HG03378 (cell line): ENCODE measurements at regions not wholly inside any gene's neighbourhood (a gene's known extent, or its start where the extent isn't known, plus 50 kb on each side); places are given as distances from the start of the nearest gene placed in this dataset.
"Not testable (repeated sequence)": the region's sequence is repeated elsewhere in the genome, so short reads cannot be mapped to it uniquely, and the experiment has no call there.

ENCODE experiments used
- ATAC-seq: cut with Tn5 transposase; IDR thresholded peaks from one replicate; pipeline ENCODE4 v1.9.1; 2021; ENCODE audit warnings: mild to moderate bottlenecking, moderate library complexity; ENCODE audit not compliant: unreplicated experiment

DNA sequence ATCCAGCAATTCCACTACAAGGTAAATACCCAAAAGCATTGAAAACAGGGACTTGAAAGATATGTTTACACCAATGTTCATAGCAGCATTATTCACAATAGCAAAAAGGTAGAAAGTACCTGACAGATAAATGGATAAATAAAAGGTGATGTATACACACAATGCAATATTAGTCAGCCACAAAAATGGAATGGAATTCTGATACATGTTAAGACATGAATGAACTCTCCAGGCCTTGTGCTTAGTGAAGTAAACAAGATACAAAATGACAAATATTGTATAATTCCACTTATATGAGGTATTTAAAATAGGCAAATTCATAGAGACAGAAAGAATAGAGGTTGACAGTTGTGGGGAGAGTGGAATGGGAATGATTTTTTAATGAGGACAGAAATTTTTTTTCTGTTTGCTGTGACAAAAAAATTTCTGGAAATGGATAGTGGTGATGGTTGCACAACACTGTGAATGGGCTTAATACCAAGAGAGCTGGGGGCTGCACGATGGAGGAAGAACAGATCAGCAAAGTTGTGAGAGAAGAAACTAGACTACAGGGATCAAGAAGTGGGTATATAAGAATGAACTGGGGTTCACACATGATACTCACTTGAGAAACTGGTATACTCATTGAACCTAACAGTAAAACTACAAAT, 137.2 kb downstream of the MZT1 start:
- no peak for ATAC-seq

DNA sequence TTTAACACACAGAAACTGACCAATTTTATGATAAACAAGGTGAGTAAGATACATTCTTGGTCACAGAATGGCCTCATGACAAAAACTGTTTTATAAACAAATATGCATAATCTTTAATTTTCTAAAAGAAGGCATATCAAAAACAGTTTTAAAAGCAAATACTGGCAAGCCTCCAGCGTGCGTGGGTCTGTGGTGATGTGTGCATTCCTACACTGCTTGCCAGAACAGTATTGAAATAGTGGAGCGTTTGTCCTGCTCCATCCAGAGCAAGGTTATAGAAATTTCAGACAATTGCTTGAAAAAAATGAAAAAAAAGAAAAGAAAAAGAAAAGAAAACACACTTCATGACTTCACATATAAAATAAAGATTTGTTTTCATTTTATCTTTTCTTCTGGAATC, 140.9 kb downstream of the MZT1 start:
- ATAC-seq: no peak

DNA sequence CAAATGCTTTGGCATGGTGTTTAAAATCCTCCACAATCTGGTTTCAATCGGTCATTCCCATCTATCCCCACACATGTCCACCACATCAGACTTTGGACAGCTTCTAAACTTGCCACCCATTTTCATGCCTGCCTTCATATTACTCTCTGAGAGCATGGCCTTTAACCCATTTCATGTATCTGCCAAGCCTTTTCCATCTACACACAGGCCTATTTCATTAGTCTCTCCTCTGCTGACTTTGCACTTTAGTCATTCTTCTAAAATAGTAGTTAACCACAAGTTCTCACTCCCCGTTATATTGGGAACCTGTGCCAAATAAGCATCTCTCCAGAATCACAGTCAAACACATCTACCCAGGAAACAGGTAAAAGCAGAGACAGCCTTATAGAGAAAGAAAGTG, 142.2 kb downstream of the MZT1 start:
- no peak for ATAC-seq

GRCh38 chr13:72571191-72571590, 156.2 kb downstream of the MZT1 start:
- ATAC-seq: no peak

DNA sequence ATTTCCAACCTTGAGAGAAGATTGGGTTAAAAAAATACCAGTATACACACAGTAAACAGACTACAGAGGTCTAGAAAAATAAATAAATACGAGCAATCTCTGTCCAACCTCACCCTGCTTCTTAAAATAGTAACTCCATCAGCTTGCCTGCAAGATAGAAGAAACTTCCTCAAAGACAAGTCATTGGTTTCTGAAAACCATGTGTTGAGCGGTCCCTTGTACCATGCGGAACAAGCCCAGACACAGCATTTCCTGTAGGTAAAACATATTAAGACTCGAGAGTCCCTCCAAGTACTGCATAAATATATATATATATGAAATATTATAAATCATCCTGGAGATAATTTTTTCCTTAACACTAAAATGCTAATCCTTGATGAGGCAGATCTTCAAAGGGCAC, 157.4 kb downstream of the MZT1 start:
- ATAC-seq: peak; percentile 48

DNA sequence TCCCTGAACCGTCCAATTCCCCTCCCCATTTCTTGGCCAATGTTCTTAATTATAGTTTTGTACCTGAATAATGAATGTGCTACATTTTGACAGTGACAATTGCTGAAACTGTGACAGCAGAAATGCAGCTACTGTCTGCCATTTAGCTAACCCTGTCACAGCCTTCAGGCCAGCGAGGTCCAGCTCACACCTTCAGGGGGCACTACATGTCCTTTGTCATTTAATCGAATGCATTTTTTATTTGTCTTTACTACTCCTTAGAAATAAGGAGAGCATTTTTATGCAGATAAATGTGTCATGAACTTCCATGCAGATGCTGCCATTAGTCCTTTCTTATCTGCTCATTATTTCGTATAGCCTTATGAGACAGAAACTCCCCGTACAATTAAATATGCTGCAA, 159.9 kb downstream of the MZT1 start:
- ATAC-seq: no peak

DNA sequence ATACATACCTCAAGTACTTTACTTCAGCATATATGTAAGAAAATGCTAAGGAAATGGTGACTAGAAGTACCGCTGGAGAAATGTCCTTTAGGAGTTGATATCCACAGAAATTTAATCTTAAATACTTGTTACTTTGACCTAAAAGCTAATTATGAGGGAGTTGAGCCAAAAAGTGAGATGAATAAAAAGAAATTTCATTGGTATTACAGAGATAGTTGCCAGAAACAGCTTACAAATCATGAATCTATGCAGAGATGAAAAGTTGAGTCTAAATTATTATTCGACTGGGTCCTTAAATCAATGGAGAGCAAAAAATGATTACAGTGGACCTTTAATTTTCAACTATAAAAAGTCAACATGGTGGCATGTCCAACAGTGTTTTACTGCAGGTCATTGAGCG, 160.9 kb downstream of the MZT1 start:
- no peak for ATAC-seq

DNA sequence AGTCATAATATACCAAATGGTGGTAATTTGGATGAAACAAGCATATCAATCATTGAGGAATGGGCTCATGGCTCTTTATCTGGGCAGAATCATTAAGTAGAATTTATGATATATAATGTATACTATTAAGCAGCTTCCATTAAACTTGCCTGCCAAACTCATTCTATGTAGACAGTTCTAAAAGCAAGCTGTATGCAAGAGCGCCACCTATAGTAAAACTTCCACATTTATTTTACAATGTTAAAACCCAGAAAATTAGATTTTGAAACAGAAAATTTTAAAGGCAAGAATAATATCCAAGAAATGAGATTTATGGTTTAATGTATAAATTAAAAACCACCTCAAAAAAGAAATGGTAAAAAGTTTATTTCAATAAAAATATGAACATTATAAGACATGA, 161.5 kb downstream of the MZT1 start:
- ATAC-seq: no peak

GRCh38 chr13:72562686-72563085, 164.7 kb downstream of the MZT1 start:
- no peak for ATAC-seq

DNA sequence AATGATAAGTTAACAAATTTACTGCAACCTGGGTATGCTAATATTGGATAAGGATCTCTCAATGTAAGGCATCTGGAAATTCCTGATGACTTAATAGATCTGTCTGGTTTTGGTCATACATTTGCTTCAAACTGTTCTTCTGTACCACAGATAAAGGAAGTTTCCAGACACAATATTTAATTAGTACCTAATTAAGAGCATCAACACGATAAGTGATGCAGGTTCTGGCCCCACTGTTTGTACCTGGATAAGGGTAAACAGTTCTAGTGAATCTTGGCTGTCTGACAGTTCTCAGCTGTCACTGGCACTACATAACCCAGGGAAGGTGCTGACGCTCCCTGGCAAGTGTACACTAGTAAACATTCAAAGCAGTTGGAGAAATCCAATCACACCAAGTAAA, 165.6 kb downstream of the MZT1 start:
- ATAC-seq: no peak

DNA sequence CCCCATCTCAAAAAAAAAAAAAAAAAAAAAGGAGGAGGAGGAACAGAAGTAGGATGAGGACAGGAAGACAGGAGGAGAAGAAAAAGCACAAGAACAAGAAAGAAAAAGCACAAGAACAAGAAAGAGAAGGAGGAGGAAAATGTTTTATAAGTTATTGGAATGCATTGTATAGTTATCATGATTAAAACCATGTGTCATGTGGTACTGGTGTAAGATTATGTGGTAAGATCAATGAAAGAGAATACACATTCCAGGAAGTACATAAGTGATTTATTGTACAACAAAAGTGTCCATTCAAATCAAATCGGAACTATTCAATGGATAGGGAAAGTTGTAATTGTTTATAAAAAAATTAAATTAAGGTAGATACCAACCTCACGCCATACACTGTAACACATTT, 167.7 kb downstream of the MZT1 start:
- ATAC-seq: no peak

GRCh38 chr13:72556945-72557344, 170.5 kb downstream of the MZT1 start:
- no peak for ATAC-seq

GRCh38 chr13:72555601-72556000, 171.8 kb downstream of the MZT1 start:
- no peak for ATAC-seq

DNA sequence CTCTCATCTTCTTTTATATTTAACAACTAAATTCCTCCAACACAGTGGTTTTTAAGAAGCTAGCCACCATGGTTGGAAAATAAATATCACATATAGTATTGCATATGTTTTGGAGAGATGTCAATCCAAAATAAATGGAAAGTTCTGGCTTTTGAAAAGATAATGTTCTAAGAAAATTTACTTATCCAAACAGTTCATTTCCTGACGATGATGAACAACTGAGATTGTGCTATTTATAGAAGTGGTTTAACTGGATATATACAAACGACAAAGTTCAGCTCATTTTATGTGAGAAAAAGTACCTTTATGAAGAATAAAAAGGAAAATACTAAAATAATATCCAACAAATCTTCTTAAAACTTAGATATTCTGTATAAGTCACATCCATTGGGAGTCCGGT, 174.7 kb downstream of the MZT1 start:
- ATAC-seq: no peak

DNA sequence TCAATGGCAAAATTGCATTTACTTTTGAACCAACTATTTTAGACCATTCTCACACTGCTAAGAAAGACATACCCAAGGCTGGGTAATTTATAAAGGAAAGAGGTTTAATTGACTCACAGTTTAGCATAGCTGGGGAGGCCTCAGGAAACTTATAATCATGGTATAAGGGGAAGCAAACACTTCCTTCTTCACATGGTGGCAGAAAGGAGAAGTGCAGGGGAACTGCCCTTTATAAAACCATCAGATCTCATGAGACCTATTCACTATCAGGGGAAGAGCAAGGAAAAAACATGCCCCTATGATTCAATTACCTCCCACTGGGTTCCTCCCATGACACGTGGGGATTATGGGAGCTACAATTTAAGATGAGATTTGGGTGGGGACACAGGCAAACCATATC, 181.5 kb downstream of the MZT1 start:
- not testable (repeated sequence) for ATAC-seq

DNA sequence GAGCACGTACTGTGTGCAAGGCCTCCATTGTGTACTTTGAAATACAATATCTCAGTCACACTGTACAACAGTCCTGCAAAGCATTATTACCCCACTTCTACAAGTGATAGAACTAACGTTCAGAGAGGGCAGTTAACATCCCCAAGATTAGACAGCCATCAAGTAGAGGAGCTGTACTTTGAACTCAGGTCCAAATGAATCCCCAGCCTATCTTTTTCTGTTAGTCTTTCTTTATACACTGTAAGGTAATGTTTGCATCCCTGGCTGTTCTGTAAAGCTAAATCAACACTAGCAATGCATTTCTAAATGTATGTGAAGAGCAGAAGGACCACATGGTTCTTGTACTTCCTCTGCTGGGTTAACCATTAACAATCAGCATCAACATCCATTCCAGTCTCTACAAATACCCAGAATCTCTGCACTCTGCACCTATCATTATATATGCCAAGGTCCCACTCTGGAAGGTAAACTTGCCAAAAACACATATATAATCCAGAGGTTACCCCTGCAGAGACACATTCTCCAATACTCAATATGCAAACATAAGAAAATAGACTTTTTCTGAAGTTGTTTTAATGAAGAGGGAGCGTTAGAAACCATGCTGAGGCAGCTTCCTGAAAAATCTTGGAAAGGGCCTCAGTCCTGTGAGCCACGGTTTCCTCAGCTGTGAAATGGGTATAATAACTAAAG, 182.3 kb downstream of the MZT1 start:
- ATAC-seq: no peak

DNA sequence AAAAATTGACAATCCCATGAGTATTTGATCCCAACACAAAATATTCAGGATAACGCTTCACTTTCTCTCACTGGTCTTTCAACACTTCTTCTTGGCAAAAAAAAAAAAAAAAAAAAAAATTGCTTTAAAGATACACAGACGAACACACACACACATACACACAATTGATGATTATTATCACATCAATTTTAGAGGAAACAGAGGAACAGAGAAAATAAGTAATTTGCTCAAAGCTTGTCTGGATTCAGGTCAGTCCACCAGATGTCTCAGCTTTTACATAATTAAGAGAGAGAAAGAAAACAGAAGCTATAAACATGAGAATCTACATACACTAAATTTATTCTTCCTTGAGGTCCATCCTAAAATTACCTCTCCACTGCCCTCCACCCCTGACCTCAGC, 183.4 kb downstream of the MZT1 start:
- ATAC-seq: no peak

- ATAC-seq: no peak
Observed at GRCh38 chr13:72542241-72542640, 185.2 kb downstream of the MZT1 start.

GRCh38 chr13:72541674-72542073, 185.8 kb downstream of the MZT1 start:
- ATAC-seq: no peak

DNA sequence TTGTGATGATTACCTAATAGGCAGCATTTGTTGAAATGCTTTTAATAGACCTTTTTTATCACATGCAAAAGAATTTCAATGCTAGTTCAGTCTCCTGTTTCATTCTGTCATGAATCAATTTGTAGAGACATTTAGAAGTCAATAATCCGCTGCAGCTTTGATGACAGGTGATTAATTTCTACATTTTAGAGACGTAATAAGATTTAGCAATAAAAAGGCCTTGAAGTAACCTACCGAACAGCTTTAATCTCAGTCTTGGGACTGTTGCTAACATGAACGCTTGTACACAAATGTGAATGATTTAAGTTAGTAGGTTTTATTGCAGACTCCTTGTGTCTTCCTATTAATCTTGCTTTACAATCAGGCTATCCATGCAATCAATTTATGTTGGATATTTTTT, 186.5 kb downstream of the MZT1 start:
- no peak for ATAC-seq

DNA sequence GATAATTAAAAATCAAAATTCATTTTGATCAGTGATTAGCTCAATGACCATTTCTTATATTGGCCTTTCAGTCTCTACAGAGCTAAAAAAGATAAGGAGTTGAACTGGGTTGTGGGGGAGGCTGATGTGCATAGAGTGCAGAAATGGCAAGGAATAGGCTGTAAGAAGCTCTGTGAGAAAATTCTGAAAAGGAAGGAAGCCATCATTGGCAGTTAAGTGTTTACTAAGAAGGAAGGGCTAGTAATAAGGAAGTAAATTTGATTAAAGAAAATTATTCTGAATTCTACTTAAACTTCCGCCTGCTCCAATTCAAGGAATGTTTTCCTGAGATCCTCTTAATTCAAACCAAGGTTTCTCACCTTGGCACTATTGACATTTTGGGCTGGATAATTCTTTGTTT, 187.5 kb downstream of the MZT1 start:
- ATAC-seq: no peak

GRCh38 chr13:72537782-72538181, 189.6 kb downstream of the MZT1 start:
- ATAC-seq: no peak

GRCh38 chr13:72537395-72537780, 190.0 kb downstream of the MZT1 start:
- no peak for ATAC-seq
